ENCODE measurements at regions not wholly inside any gene's neighbourhood (a gene's known extent, or its start where the extent isn't known, plus 50 kb on each side); places are given as distances from the start of the nearest gene placed in this dataset.

- no peaks in the 10 kb centered on the region for H3K9me3 ChIP-seq
- intact Hi-C loops (cut with DNase I; ENCODE audit: low total_unique reads) = loop anchor here (5.0 to 10.0 kb wide), 3 partner anchors 627 to 799 kb away; partner anchors contain the start of gene LMO4
- H3K36me3 ChIP-seq = no peaks in the 10 kb centered on the region
- H3K4me1 ChIP-seq = peaks cover 0 to 15% (median 12%) of the 10 kb centered on the region in 6 donors
- H3K27me3 ChIP-seq (replicated peaks in 1 of 7) = no peaks in the 10 kb centered on the region
- WGBS, 5 donors = 65 to 83% (median 69%) methylated on average over 2 of the region's 2 CpGs
- H3K27ac ChIP-seq = no peak overlapping the region
- no peak for DNase-seq
- TF ChIP-seq POLR2A (IDR thresholded peaks at IDR 0.05) (no peak), POLR2AphosphoS5 (IDR thresholded peaks at IDR 0.05) (no peak)
- TF ChIP-seq, protein P1, sequence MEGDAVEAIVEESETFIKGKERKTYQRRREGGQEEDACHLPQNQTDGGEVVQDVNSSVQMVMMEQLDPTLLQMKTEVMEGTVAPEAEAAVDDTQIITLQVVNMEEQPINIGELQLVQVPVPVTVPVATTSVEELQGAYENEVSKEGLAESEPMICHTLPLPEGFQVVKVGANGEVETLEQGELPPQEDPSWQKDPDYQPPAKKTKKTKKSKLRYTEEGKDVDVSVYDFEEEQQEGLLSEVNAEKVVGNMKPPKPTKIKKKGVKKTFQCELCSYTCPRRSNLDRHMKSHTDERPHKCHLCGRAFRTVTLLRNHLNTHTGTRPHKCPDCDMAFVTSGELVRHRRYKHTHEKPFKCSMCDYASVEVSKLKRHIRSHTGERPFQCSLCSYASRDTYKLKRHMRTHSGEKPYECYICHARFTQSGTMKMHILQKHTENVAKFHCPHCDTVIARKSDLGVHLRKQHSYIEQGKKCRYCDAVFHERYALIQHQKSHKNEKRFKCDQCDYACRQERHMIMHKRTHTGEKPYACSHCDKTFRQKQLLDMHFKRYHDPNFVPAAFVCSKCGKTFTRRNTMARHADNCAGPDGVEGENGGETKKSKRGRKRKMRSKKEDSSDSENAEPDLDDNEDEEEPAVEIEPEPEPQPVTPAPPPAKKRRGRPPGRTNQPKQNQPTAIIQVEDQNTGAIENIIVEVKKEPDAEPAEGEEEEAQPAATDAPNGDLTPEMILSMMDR (IDR thresholded peaks at IDR 0.05 in 8 of 11, conservative IDR thresholded peaks at IDR 0.05 in 3 of 11) = no peak
- H3K4me3 ChIP-seq = no peak overlapping the region
Observed at GRCh38 chr1:87951409-87951808, 622.7 kb downstream of the LMO4 start.

- no peaks in the 10 kb centered on the region for H3K27me3 ChIP-seq (replicated peaks in 1 of 7)
- no peak for TF ChIP-seq POLR2A (IDR thresholded peaks at IDR 0.05)
- TF ChIP-seq POLR2AphosphoS5 (IDR thresholded peaks at IDR 0.05) = no peak
- TF ChIP-seq, protein P1 (IDR thresholded peaks at IDR 0.05 in 8 of 11, conservative IDR thresholded peaks at IDR 0.05 in 3 of 11) = no peak
- H3K36me3 ChIP-seq = no peaks in the 10 kb centered on the region
- H3K9me3 ChIP-seq = no peaks in the 10 kb centered on the region
- no peak for DNase-seq
- peaks cover 0 to 15% (median 12%) of the 10 kb centered on the region in 6 donors for H3K4me1 ChIP-seq
- H3K27ac ChIP-seq = no peak overlapping the region
- no peak overlapping the region for H3K4me3 ChIP-seq
- intact Hi-C loops (cut with DNase I; ENCODE audit: low total_unique reads) = loop anchor here (5.0 to 10.0 kb wide), 3 partner anchors 627 to 800 kb away; partner anchors contain the start of gene LMO4
- 35 to 50% (median 40%) methylated on average over 4 of the region's 4 CpGs for WGBS, 5 donors
Observed at GRCh38 chr1:87951852-87952251, 623.2 kb downstream of the LMO4 start.

DNA sequence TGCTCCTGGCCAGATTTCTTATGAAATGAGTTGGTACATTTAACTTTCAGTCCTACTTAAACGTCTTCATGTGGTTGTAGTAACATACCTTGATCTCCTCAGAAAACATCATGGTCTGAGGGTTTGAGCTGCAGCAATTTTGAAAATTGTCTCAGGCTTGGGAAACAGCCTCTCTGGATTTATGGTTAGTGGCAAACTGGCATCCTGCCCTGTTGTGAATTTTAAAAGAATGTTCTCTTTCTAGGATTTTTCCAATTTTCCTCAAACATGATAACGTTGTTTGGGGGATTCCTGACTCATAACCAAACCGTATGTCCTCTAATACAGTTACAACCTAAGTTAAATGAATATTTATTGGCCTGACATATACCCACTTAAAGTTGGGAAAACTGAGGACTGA lies 624.4 kb downstream of the LMO4 start:
- Histone ChIP-seq H3K9me3 (no peaks in the 10 kb centered on the region), H3K27ac (no peak overlapping the region), H3K4me1 (peaks cover 0 to 15% (median 12%) of the 10 kb centered on the region in 6 donors), H3K4me3 (no peak overlapping the region), H3K27me3 (replicated peaks in 1 of 7) (no peaks in the 10 kb centered on the region), H3K36me3 (no peaks in the 10 kb centered on the region)
- intact Hi-C loops (cut with DNase I; ENCODE audit: low total_unique reads) = loop anchor here (5.0 to 10.0 kb wide), 3 partner anchors 628 to 801 kb away; partner anchors contain the start of gene LMO4
- DNase-seq = no peak
- TF ChIP-seq, protein P1 (IDR thresholded peaks at IDR 0.05 in 8 of 11, conservative IDR thresholded peaks at IDR 0.05 in 3 of 11) = no peak
- TF ChIP-seq POLR2AphosphoS5 (IDR thresholded peaks at IDR 0.05) (no peak), POLR2A (IDR thresholded peaks at IDR 0.05) (no peak)
- WGBS, 5 donors = 68 to 85% (median 80%) methylated on average over 3 of the region's 3 CpGs

DNA sequence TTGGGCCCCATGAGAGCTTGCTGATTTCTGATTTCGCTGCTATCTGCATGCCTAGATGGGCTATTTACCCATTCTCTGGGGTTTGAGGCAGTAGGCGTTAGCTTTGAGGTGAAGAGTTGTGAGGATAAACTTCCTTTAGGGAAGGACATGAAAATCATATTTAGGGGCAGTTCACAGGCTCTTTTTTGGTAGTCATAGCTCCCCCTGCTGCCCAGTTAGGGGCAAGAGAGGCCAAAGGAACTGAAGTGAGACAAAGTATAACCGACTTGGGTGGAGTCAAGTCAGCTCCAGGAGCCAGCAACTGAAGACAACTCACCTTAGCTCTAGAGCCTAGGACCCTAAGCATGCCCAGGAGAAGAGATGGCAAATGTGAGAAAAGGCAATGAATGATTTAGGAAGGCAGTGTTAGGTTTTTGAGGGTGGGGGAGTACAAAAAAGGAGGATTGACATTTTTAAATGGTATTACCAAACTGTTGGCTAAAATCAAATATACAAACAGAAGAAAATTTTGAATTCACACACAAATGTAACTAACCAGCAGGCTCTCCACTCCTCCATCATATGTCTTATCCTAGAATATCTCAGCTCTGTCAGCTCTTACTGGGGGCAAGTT lies 625.2 kb downstream of the LMO4 start:
- H3K9me3 ChIP-seq = no peaks in the 10 kb centered on the region
- DNase-seq = no peak
- H3K27me3 ChIP-seq (replicated peaks in 1 of 7) = no peaks in the 10 kb centered on the region
- H3K4me3 ChIP-seq = no peak overlapping the region
- 4 to 10% (median 6%) methylated on average over 3 of the region's 3 CpGs for WGBS, 5 donors
- H3K4me1 ChIP-seq = peaks cover 0 to 15% (median 12%) of the 10 kb centered on the region in 6 donors
- H3K27ac ChIP-seq = no peak overlapping the region
- intact Hi-C loops (cut with DNase I; ENCODE audit: low total_unique reads) = loop anchor here (5.0 to 10.0 kb wide), 3 partner anchors 629 to 802 kb away; partner anchors contain the start of gene LMO4
- TF ChIP-seq, protein P1 (IDR thresholded peaks at IDR 0.05 in 8 of 11, conservative IDR thresholded peaks at IDR 0.05 in 3 of 11) = peak; percentile 61 to 90 (median 79)
- TF ChIP-seq POLR2A (IDR thresholded peaks at IDR 0.05) = no peak
- H3K36me3 ChIP-seq = no peaks in the 10 kb centered on the region
